ENCODE measurements at regions not wholly inside any gene's neighbourhood (a gene's known extent, or its start where the extent isn't known, plus 50 kb on each side); places are given as distances from the start of the nearest gene placed in this dataset.

- Histone ChIP-seq H3K9me1 (ENCODE audit: insufficient read depth, low read length) (no peaks in the 10 kb centered on the region), H3K4ac (ENCODE audit: low read depth, low read length) (no peak overlapping the region), H4K8ac (ENCODE audit: low read depth in 2 of 2, low read length in 2 of 2) (no peak overlapping the region), H3K14ac (replicated peaks; ENCODE audit: low read depth, low read length) (no peak overlapping the region), H2BK15ac (ENCODE audit: low read depth, low read length) (no peak overlapping the region), H4K20me1 (ENCODE audit: insufficient read depth, low read length) (no peaks in the 10 kb centered on the region), H2AK9ac (replicated peaks; ENCODE audit: low read depth, low read length, poor library complexity) (no peak overlapping the region), H3K79me1 (ENCODE audit: low read depth in 1 of 2, low read length in 2 of 2) (no peaks in the 10 kb centered on the region), H4K91ac (ENCODE audit: insufficient read depth, low read depth, low read length) (no peak overlapping the region), H3K36me3 (ENCODE audit: control insufficient read depth, insufficient read depth, low read length) (no peaks in the 10 kb centered on the region), H3K9ac (ENCODE audit: low read depth, low read length) (no peak overlapping the region), H3K27ac (ENCODE audit: insufficient read depth, low read length) (no peak overlapping the region), H3K4me1 (ENCODE audit: control insufficient read depth, insufficient read depth, low read length) (no peaks in the 10 kb centered on the region), H2BK20ac (ENCODE audit: low read depth, low read length) (no peak overlapping the region), H3K4me2 (ENCODE audit: low read depth, low read length) (no peak overlapping the region), H3K23ac (ENCODE audit: low read depth, low read length) (no peak overlapping the region), H3K9me3 (ENCODE audit: control insufficient read depth, insufficient read depth, low read length) (no peaks in the 10 kb centered on the region), H2BK5ac (ENCODE audit: low read depth, low read length, poor library complexity, severe bottlenecking) (no peak overlapping the region), H3K56ac (ENCODE audit: extremely low read depth, insufficient read depth, low read length) (no peak overlapping the region), H3K18ac (ENCODE audit: low read depth, low read length) (no peak overlapping the region), H3K27me3 (ENCODE audit: control insufficient read depth, insufficient read depth, low read length) (no peaks in the 10 kb centered on the region), H4K5ac (ENCODE audit: low read depth, low read length) (no peak overlapping the region), H3K4me3 (ENCODE audit: insufficient read depth, low read depth, low read length) (no peak overlapping the region), H2AFZ (replicated peaks; ENCODE audit: low read length, poor library complexity) (no peak overlapping the region), H2BK120ac (ENCODE audit: low read depth, low read length) (no peak overlapping the region), H2AK5ac (ENCODE audit: low read depth, low read length) (no peak overlapping the region)
- TF ChIP-seq FOS (IDR thresholded peaks at IDR 0.05; ENCODE audit: low read depth, low read length) (no peak), CHD1 (IDR thresholded peaks at IDR 0.05; ENCODE audit: low read depth, low read length) (no peak), MXI1 (IDR thresholded peaks at IDR 0.05; ENCODE audit: borderline replicate concordance, low read depth, low read length) (no peak), USF2 (IDR thresholded peaks at IDR 0.05; ENCODE audit: low read depth, low read length) (no peak), NFE2L2 (IDR thresholded peaks at IDR 0.05; ENCODE audit: low read depth, low read length) (no peak), BHLHE40 (IDR thresholded peaks at IDR 0.05; ENCODE audit: low read depth, low read length) (no peak)
- TF ChIP-seq, protein P1, sequence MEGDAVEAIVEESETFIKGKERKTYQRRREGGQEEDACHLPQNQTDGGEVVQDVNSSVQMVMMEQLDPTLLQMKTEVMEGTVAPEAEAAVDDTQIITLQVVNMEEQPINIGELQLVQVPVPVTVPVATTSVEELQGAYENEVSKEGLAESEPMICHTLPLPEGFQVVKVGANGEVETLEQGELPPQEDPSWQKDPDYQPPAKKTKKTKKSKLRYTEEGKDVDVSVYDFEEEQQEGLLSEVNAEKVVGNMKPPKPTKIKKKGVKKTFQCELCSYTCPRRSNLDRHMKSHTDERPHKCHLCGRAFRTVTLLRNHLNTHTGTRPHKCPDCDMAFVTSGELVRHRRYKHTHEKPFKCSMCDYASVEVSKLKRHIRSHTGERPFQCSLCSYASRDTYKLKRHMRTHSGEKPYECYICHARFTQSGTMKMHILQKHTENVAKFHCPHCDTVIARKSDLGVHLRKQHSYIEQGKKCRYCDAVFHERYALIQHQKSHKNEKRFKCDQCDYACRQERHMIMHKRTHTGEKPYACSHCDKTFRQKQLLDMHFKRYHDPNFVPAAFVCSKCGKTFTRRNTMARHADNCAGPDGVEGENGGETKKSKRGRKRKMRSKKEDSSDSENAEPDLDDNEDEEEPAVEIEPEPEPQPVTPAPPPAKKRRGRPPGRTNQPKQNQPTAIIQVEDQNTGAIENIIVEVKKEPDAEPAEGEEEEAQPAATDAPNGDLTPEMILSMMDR (conservative IDR thresholded peaks at IDR 0.05; ENCODE audit: low read depth, low read length): no peak
- DNase-seq (no peak), ATAC-seq (ENCODE audit: low read depth) (no peak)
- dilution Hi-C loops (cut with HindIII; ENCODE audit: low sequenced_read_pairs, unreplicated experiment): no loop called here
- ChIA-PET POLR2A (ENCODE audit: unreplicated experiment) (no interaction called here), CTCF (no interaction called here)
- intact Hi-C loops (cut with micrococcal nuclease): no loop called here
- BruUV-seq (replicated peaks): no TSS peak
- in situ Hi-C loops (cut with MboI; ENCODE audit: low sequenced_read_pairs): no loop called here
These were observed 312.7 kb upstream of the CWC22 start for GRCh38 chr2:180319586-180320405.
